ENCODE measurements at regions not wholly inside any gene's neighbourhood (a gene's known extent, or its start where the extent isn't known, plus 50 kb on each side); places are given as distances from the start of the nearest gene placed in this dataset.
"Not testable (repeated sequence)": the region's sequence is repeated elsewhere in the genome, so short reads cannot be mapped to it uniquely, and the experiment has no call there.

DNA sequence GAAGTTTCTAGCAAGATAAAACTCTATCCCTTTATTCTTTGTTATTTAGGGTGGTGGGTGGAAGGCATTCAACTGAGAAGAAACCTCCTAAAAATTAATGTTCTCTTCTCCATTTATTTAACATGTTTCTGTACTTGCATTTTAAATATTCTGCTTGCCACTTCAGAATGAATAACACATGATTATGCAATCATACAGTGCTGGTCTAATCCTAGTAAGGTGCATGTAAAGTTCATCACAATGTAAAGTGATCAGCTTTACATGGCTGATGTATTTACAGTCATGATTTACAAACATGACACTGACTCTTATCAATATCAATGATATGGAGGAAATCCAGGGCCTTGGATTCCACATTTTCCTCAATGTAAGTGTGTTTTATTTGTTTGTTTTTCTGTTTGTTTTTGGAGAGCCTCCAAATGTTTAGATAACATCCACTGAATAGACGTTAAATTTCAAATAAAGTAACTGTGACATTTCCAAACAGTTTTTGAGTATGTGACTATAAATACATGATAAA is 342.1 kb upstream of the CTSO start:
- Mint-ChIP-seq H3K4me1 (no peaks in the 10 kb centered on the region), H3K36me3 (no peaks in the 10 kb centered on the region), H3K9me3 (peaks cover 0 to 21% (median 5%) of the 10 kb centered on the region in 6 donors), H3K4me3 (no peak overlapping the region), H3K27me3 (ENCODE audit: low read depth in 3 of 3) (no peaks in the 10 kb centered on the region), H3K27ac (no peak overlapping the region)
- DNase-seq = no peak

- Mint-ChIP-seq H3K27ac (no peak overlapping the region), H3K9me3 (peaks cover 0 to 20% (median 5%) of the 10 kb centered on the region in 6 donors), H3K4me1 (no peaks in the 10 kb centered on the region), H3K4me3 (no peak overlapping the region), H3K36me3 (no peaks in the 10 kb centered on the region), H3K27me3 (ENCODE audit: low read depth in 3 of 3) (no peaks in the 10 kb centered on the region)
- no peak for DNase-seq
These were observed 340.9 kb upstream of the CTSO start for GRCh38 chr4:156294577-156294976.

DNA sequence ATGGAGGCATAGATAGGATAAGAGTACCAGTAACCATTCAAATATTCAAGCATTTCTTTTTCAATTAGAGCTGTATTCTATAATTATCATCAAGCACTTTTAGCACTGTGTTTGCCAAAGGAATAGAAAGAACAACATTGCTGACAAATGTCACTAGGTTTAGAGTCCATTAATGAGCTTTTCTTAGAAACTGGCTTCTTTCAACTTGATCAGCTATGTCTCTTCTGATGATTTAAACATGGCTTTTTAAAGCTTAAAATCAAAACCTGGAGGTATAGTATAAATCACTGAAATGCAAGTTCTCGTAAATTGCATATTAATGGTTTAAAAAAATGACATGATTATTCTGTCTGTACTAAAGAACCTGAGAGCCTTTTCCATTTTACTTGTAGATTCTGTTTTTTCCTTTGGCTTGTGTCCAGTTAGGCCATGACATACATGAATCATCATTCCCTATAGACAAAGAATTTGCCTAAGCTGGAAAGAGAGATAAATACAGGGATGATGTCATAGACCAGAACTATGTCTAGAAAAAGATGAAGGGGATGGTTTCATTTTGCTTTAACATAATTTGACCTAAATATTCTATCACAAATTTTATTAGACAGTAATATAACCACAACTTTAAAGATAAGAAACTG is 340.1 kb upstream of the CTSO start:
- Mint-ChIP-seq H3K4me1 (no peaks in the 10 kb centered on the region), H3K27me3 (ENCODE audit: low read depth in 3 of 3) (no peaks in the 10 kb centered on the region), H3K9me3 (peaks cover 0 to 15% (median 5%) of the 10 kb centered on the region in 6 donors), H3K36me3 (no peaks in the 10 kb centered on the region), H3K4me3 (no peak overlapping the region), H3K27ac (no peak overlapping the region)
- no peak for DNase-seq

DNA sequence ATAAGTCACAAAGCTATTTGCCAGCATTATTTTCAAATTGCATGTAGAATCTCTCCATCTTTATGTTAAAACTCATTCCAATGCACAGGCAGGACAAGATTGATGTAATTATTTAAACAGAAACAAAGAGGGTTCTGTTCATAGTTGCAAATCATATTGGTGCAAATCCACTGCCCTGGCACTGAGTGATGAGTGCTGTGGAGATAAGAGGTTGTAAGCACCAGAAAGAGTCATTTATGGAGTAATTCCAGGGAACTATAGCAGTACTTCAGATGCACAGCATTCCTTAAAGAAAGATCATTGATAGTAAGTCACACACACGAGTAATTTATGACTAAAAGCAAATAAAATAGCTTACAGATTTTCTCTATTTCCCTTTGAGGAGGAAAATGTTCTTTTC is 337.7 kb upstream of the CTSO start:
- Mint-ChIP-seq H3K36me3 (no peaks in the 10 kb centered on the region), H3K9me3 (peaks cover 0 to 6% (median 3%) of the 10 kb centered on the region in 6 donors), H3K4me3 (no peak overlapping the region), H3K27ac (no peak overlapping the region), H3K4me1 (no peaks in the 10 kb centered on the region), H3K27me3 (ENCODE audit: low read depth in 3 of 3) (no peaks in the 10 kb centered on the region)
- no peak for DNase-seq

DNA sequence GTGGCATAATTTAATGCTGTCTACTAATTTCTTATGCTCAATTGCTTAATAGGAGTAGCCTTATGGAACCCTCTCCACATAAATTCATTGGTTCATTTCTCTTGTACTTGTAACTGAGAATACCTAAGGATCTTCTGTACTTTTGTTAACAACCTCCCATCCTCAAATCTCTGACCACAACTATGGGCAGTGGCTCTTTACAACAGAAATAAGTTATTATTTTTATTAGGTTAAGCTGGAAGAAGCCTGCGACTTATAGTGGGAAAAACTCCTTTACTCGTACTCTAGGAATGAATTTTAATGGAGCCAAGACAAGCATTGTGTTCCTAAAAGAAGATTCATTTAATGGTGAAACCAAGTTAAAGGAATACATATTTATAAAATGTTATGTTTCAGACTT is 337.1 kb upstream of the CTSO start:
- H3K27ac Mint-ChIP-seq = no peak overlapping the region
- H3K27me3 Mint-ChIP-seq (ENCODE audit: low read depth in 3 of 3) = no peaks in the 10 kb centered on the region
- H3K4me1 Mint-ChIP-seq = no peaks in the 10 kb centered on the region
- H3K36me3 Mint-ChIP-seq = no peaks in the 10 kb centered on the region
- no peak for DNase-seq
- no peak overlapping the region for H3K4me3 Mint-ChIP-seq
- H3K9me3 Mint-ChIP-seq = peaks cover 0 to 6% (median 3%) of the 10 kb centered on the region in 6 donors

- not testable (repeated sequence) for H3K4me3 Mint-ChIP-seq; H3K27me3 Mint-ChIP-seq (ENCODE audit: low read depth in 3 of 3); H3K4me1 Mint-ChIP-seq; DNase-seq; H3K27ac Mint-ChIP-seq; H3K36me3 Mint-ChIP-seq; H3K9me3 Mint-ChIP-seq
These were observed 336.4 kb upstream of the CTSO start for GRCh38 chr4:156290026-156290425.

DNA sequence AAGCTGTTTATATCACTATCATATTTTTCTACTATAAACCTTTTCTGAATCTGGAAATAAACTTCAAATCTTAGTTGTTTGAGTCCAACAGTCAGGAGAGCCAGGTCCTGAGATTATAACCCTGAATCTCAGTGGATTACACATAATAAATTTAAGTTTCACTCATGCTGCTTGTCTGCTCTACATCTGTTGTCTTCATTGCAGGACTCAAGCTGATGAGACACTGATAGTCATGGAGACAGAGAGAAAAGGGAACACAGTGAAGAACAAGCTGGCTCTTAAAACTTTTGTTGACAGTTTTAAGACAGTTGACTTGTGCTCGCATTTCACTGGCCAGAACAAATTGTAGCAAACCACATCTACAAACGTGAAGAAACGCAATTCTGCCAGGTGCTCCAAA is 327.0 kb upstream of the CTSO start:
- no peaks in the 10 kb centered on the region for H3K36me3 Mint-ChIP-seq
- peaks cover 0 to 2% (median 0%) of the 10 kb centered on the region in 3 donors for H3K27me3 Mint-ChIP-seq (ENCODE audit: low read depth in 3 of 3)
- no peak overlapping the region for H3K27ac Mint-ChIP-seq
- no peak overlapping the region for H3K4me3 Mint-ChIP-seq
- no peak for DNase-seq
- H3K9me3 Mint-ChIP-seq = peaks cover 0 to 31% (median 8%) of the 10 kb centered on the region in 6 donors
- H3K4me1 Mint-ChIP-seq = no peaks in the 10 kb centered on the region

GRCh38 chr4:156265407-156265806 is 311.7 kb upstream of the CTSO start:
- no peak overlapping the region for H3K4me3 Mint-ChIP-seq

DNA sequence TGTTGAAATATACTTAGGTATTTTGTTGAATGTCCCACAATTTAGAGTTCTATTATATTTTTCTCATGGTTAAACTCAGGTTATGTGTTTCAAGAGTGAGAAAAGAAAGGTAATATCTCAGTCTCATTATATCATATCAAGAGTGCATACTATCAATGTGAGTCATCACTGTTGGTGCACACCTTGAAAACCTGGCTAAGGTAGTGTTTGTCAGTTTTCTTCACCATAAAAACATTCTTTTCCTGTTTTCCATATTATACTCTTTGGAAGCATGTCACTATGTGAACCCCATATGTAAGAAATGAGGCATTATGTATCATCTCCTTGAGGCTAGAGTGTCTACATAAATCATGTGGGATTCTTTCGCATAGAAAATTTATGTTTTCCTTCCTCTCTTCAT is 307.6 kb upstream of the CTSO start:
- Mint-ChIP-seq H3K4me3 (no peak overlapping the region), H3K4me1 (no peaks in the 10 kb centered on the region), H3K27me3 (ENCODE audit: low read depth in 3 of 3) (peaks cover 0 to 3% (median 0%) of the 10 kb centered on the region in 3 donors), H3K27ac (no peak overlapping the region), H3K36me3 (peaks cover 0 to 3% (median 0%) of the 10 kb centered on the region in 3 donors), H3K9me3 (peaks cover 3 to 26% (median 9%) of the 10 kb centered on the region in 6 donors)
- DNase-seq = no peak

More at GRCh38 chr4:156265407-156265806, 311.7 kb upstream of the CTSO start:
- Mint-ChIP-seq H3K36me3 (peaks cover 0 to 3% (median 0%) of the 10 kb centered on the region in 3 donors), H3K27ac (no peak overlapping the region), H3K27me3 (ENCODE audit: low read depth in 3 of 3) (peaks cover 0 to 3% (median 0%) of the 10 kb centered on the region in 3 donors), H3K4me1 (no peaks in the 10 kb centered on the region), H3K9me3 (peaks cover 2 to 14% (median 8%) of the 10 kb centered on the region in 6 donors)
- DNase-seq = no peak

DNA sequence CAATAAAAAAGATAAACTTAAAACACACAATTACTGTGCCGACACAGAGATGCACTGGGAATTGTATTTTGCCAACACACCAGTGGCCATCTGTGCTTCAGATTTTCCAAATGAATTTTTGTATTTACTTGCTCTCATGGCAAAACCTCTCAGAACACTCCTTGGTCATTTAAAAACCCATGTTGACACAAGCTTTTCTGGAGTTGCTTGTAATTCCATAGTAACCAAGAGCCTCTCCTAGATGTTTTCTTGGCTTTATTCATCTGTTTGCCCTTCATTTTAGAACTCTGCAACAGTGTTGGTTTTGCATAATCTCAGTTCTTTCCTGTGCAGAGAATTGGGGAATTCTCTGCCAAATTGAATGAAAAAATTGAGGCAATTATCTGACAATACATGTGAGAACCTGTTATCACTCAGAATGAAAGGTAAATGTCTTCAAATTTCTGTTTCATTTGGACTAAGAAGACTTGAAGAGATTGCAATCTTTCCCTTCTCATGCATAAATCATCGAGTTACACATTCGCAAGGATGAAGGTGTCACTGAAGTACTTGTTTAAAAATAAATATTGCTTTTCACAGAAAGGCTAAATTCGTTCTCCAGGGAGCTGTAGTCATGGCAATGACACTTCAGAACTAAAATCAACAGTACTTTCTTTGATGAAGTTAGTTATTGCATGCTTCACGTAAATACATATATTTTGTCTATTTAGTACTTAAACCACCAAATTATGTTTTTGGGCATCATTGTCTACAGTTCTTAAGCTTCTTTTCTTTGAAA is 301.8 kb upstream of the CTSO start:
- Mint-ChIP-seq H3K27me3 (ENCODE audit: low read depth in 3 of 3) (peaks cover 0 to 1% (median 0%) of the 10 kb centered on the region in 3 donors), H3K9me3 (peaks cover 10 to 29% (median 16%) of the 10 kb centered on the region in 6 donors), H3K4me3 (no peak overlapping the region), H3K36me3 (no peaks in the 10 kb centered on the region), H3K4me1 (no peaks in the 10 kb centered on the region), H3K27ac (no peak overlapping the region)
- no peak for DNase-seq

DNA sequence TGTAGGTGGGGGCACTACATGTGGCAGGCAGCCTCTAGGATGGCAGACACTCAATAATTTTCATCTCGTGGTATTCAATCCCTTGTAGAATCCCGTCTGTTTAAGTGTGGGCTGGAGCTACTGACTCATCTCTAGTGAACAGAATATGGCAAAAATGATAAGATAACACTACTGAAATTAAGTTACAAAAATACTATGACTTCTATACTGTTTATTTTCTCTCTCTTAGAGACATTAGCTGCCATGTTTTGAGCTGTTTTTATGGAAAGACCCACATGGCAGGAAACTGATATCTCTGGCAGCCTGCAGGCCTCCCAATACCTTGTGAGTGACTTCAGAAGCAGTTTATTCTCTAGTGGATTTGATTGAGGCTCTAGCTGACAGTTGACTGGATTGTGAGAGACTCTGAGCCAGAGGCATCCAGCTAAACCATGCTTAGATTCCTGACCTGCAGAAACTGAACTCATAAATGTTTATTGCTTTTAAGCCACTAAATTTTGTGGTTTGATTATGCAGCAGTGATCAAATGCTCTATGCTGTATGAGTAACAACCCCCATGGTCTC is 298.8 kb upstream of the CTSO start:
- no peaks in the 10 kb centered on the region for H3K4me1 Mint-ChIP-seq
- H3K27me3 Mint-ChIP-seq (ENCODE audit: low read depth in 3 of 3) = peaks cover 0 to 1% (median 0%) of the 10 kb centered on the region in 3 donors
- H3K36me3 Mint-ChIP-seq = no peaks in the 10 kb centered on the region
- no peak overlapping the region for H3K27ac Mint-ChIP-seq
- DNase-seq = no peak
- H3K4me3 Mint-ChIP-seq = no peak overlapping the region
- H3K9me3 Mint-ChIP-seq = peaks cover 9 to 31% (median 14%) of the 10 kb centered on the region in 6 donors

DNA sequence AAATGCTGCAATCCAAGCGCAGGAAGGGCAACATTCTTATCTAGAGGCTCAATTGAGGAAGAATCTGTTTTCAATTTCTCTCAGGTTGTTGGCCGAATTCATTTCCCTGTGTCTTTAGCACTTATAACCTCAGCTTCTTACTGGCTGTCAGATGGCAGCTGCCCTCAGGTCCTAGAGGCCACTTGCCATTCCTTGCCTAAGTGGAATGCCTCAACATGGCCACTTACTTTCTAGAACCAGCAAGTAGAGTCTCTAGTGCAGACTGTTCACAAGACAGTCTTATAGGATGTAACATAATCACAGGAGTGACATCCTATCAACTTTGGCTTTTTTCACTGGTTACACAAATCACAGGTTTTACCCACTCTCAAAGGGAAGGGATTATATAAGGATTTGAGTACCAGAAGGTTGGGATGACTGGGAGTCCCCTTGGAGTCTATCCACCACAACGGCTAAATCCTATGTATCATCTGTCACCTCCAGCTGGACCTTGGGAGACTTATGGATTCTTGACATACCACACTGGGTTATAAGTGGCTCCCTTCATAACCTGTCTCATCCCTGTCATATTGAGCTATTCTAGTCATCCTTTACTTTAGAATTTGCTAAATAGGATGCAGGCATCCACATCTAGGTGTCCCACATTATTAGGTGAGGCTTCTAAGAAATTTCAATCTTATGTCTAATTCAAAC is 297.9 kb upstream of the CTSO start:
- H3K4me1 Mint-ChIP-seq = no peaks in the 10 kb centered on the region
- no peak overlapping the region for H3K4me3 Mint-ChIP-seq
- H3K27me3 Mint-ChIP-seq (ENCODE audit: low read depth in 3 of 3) = peaks cover 0 to 1% (median 0%) of the 10 kb centered on the region in 3 donors
- peaks cover 6 to 31% (median 12%) of the 10 kb centered on the region in 6 donors for H3K9me3 Mint-ChIP-seq
- no peak overlapping the region for H3K27ac Mint-ChIP-seq
- no peak for DNase-seq
- H3K36me3 Mint-ChIP-seq = no peaks in the 10 kb centered on the region

DNA sequence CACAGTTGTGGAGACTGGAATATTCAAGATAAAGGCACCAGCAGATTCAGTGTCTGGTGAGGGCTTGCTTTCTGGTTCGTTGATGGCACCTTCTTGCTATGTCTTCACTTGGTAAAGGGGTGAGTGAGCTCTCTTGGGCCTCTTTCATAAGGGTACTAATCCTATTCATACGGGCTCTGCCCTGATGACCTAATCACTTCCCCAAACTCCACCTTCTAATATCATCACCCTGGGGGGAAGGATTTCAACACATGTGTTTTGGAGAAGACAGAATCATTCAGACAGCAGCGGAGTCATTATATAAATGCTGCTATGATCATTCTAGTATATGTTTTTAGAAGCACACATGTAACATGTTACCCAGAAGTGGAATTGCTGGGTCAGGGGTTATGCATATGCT is 295.3 kb upstream of the CTSO start:
- Mint-ChIP-seq H3K9me3 (peaks cover 5 to 30% (median 7%) of the 10 kb centered on the region in 6 donors), H3K4me3 (no peak overlapping the region), H3K36me3 (no peaks in the 10 kb centered on the region), H3K27ac (no peak overlapping the region), H3K27me3 (ENCODE audit: low read depth in 3 of 3) (peaks cover 0 to 1% (median 0%) of the 10 kb centered on the region in 3 donors), H3K4me1 (no peaks in the 10 kb centered on the region)
- DNase-seq = no peak
